Superior temporal gyrus (tissue), 1 donor: ENCODE measurements at regions not wholly inside any gene's neighbourhood (a gene's known extent, or its start where the extent isn't known, plus 50 kb on each side); places are given as distances from the start of the nearest gene placed in this dataset.

Experiments used
- DNase-seq: peaks from one replicate; pipeline ENCODE4 v3.0.0-alpha.2; 2016; ENCODE audit errors: extremely low spot score

GRCh38 chr7:438361-438760 lies 81.3 kb downstream of the PDGFA start:
- no peak for DNase-seq

DNA sequence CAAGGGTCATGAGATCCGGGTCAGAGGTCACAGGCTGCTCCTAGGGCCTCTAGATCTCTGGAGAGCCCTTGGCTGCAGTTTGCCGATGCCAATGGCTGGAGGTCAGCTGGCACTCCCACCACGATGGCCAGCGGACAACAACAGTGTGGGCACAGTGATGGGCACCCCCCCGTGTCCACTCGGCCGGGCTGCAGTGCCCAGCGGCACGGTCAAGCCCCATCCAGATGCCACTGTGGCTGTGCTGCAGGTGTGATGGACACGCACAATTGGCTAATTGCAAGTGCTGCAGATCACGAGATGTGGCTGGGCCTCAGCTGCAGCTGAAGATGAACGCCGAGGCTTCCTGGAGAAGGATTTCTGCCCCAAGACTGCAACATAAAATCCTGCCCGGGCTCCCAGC lies 80.7 kb downstream of the PDGFA start:
- no peak for DNase-seq

DNA sequence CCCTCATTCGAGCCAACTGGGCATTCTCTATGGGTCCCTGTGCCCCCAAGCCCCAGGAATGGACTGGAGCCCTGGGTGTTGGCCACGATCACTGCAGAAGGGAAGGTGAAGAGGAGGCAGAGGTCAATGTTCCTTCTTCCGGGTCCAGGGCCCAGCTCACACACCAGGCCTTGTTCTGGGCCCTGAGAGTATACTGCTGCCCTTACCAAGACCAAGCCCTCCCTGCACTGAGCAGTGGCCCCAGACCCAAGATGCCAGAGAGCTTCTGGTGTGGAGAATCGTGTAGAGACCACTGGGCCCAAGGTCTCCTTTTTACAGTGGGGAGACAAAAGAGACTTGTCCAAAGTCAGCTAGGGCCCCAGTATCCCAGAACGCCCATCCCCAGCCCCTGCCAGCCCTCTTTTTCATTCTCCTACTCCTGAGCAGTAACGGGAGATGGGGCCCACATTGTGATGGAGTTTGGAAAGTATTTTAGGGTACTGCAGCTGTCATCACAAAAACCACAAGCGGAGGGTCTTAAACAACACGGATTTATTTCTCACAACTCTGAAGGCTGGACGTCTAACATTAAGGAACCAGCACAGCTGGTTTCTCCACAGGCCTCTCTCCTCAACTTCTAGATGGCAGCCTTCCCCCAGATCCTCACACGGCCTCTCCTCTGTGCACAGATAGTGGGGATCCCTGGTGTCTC lies 79.4 kb downstream of the PDGFA start:
- no peak for DNase-seq

- DNase-seq, result no peak
Measured at GRCh38 chr7:441684-442421, 77.8 kb downstream of the PDGFA start.

DNA sequence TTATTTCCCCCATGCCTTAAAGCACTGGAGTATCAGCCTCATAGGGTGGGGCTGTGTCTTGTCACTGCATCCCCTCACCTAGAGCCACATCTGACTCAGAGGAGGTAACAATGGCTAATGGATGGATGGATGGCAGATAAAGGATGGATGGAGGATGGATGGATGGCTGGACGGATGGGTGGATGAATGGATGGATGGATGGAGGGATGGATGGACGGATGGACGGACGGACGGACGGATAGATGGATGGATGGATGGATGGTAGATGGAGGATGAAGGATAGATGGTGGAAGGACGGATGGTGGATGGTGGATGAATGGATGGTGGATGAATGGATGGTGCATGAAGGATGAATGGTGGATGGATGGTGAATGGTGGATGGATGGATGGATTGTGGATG lies 77.2 kb downstream of the PDGFA start:
- no peak for DNase-seq

- no peak for DNase-seq
Measured at GRCh38 chr7:443279-443833, 76.3 kb downstream of the PDGFA start.

DNA sequence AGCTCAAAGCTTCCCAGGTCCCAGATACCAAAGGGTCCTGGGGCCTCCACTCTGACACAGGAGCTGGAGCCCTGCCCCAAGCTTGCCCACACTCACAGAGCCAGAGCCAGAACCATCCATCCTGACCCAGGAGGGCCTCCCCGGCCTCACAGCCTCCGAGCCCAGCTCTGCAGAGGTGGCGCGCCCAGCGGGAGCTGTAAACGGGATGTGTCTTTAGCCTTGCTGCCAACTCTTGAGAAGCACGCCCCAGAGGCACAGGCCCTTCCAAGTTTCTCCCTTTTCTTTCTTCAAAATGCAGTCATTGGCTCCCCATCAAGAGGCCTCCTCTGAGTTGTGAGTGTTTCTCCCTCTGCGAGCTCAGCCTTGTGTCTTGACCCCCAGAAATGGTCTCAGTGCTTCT lies 75.0 kb downstream of the PDGFA start:
- no peak for DNase-seq

DNA sequence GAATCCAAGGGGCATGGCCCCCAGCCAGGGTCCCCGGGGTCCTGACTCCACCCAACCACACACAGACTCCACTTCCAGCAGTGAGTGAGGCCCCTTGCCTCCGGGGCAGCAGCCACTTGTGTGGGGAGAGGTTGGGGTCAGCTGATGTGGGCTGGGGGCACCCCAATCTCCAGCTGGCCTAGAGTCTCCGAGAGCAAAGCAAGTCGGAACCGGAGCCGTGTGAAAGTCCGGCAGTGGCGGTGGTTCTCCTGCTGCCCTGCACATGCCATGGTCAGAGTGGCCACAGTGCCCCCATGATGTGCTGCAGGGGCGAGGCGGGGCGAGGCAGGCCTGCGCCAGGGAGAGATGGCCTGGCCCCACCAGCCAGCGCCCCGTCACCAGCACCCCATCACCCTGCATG lies 74.6 kb downstream of the PDGFA start:
- no peak for DNase-seq

GRCh38 chr7:445563-446288 lies 73.9 kb downstream of the PDGFA start:
- DNase-seq, result no peak

- DNase-seq, result no peak
Measured at GRCh38 chr7:446289-446935, 73.2 kb downstream of the PDGFA start.
